Peyer's patch (tissue), 4 donors: ENCODE measurements at regions not wholly inside any gene's neighbourhood (a gene's known extent, or its start where the extent isn't known, plus 50 kb on each side); places are given as distances from the start of the nearest gene placed in this dataset.

ENCODE experiments used
- POLR2A ChIP-seq, 2 donors: fragments of 450-650 bp; IDR thresholded peaks; one replicate each; pipeline ENCODE4 v1.5.1; 2017; ENCODE audit warnings: antibody characterized with exemption in 2 of 2, mild to moderate bottlenecking in 2 of 2, moderate library complexity in 2 of 2
- TF ChIP-seq, protein P1 (sequence below), 6 experiments: fragments of 450-650 bp in 4 of 6; fragments of 200-600 bp in 2 of 6; sonication (generic) in 1 of 6; IDR thresholded peaks; one replicate each; pipeline ENCODE4 v1.5.1; 2017 to 2019; ENCODE audit warnings: antibody characterized with exemption in 6 of 6, mild to moderate bottlenecking in 3 of 6, moderate library complexity in 1 of 6

GRCh38 chr1:102252731-102253505 is 256.2 kb upstream of the OLFM3 start:
- TF ChIP-seq, protein P1, sequence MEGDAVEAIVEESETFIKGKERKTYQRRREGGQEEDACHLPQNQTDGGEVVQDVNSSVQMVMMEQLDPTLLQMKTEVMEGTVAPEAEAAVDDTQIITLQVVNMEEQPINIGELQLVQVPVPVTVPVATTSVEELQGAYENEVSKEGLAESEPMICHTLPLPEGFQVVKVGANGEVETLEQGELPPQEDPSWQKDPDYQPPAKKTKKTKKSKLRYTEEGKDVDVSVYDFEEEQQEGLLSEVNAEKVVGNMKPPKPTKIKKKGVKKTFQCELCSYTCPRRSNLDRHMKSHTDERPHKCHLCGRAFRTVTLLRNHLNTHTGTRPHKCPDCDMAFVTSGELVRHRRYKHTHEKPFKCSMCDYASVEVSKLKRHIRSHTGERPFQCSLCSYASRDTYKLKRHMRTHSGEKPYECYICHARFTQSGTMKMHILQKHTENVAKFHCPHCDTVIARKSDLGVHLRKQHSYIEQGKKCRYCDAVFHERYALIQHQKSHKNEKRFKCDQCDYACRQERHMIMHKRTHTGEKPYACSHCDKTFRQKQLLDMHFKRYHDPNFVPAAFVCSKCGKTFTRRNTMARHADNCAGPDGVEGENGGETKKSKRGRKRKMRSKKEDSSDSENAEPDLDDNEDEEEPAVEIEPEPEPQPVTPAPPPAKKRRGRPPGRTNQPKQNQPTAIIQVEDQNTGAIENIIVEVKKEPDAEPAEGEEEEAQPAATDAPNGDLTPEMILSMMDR (IDR thresholded peaks at IDR 0.05) = no peak
- no peak for TF ChIP-seq POLR2A (IDR thresholded peaks at IDR 0.05)
